PC-3 (cell line): ENCODE measurements at regions not wholly inside any gene's neighbourhood (a gene's known extent, or its start where the extent isn't known, plus 50 kb on each side); places are given as distances from the start of the nearest gene placed in this dataset.

Experiments
- ATAC-seq: fragments of 200-7000 bp; cut with Tn5 transposase; 2 replicates; pipeline ENCODE4 v1.9.1; 2020; ENCODE audit warnings: mild to moderate bottlenecking, moderate library complexity
- BruUV-seq: library from RNA; stranded (reverse); fragments of 400-500 nt; replicated peaks from 2 replicates; lab custom pipeline; 2021; lab: Mats Ljungman, UMichigan
- CTCF ChIA-PET: fragments of 300-600 bp; sonication (Branson Sonifier 250); formaldehyde crosslinking; loops from one replicate; lab custom pipeline; 2022; ENCODE audit warnings: antibody characterized with exemption; lab: Charles Lee
- POLR2A ChIA-PET: fragments of 300-600 bp; sonication (Branson Sonifier 250); formaldehyde crosslinking; loops from one replicate; lab custom pipeline; 2022; ENCODE audit warnings: antibody characterized with exemption; ENCODE audit not compliant: unreplicated experiment; lab: Charles Lee
- DNase-seq: peaks from one replicate; pipeline ENCODE4 v3.0.0-alpha.2; 2015
- H2AFZ ChIP-seq: fragments of 300-600 bp; sonication (generic); 2 replicates; pipeline ENCODE4 v1.6.0; 2016; ENCODE audit warnings: antibody characterized with exemption, low read length
- H3F3A ChIP-seq: fragments of 300-600 bp; sonication (generic); one replicate; pipeline ENCODE4 v1.6.0; 2017; ENCODE audit warnings: antibody characterized with exemption, low read length, control low read depth, mild to moderate bottlenecking; ENCODE audit not compliant: unreplicated experiment
- H3K27ac ChIP-seq: fragments of 300-600 bp; sonication (generic); 2 replicates; pipeline ENCODE4 v1.5.1; 2016; ENCODE audit warnings: mild to moderate bottlenecking, low read length
- H3K27me3 ChIP-seq: fragments of 300-600 bp; sonication (generic); 2 replicates; pipeline ENCODE4 v1.6.1; 2016; ENCODE audit warnings: low read length, mixed read lengths
- H3K36me3 ChIP-seq: fragments of 300-600 bp; sonication (generic); 2 replicates; pipeline ENCODE4 v1.6.1; 2016; ENCODE audit warnings: low read depth, mixed run types, low read length, mixed read lengths
- H3K4me1 ChIP-seq: fragments of 300-600 bp; sonication (generic); 2 replicates; pipeline ENCODE4 v1.5.1; 2016; ENCODE audit warnings: low read length; ENCODE audit not compliant: insufficient read depth
- H3K4me2 ChIP-seq: fragments of 300-600 bp; sonication (generic); 2 replicates; pipeline ENCODE4 v1.6.0; 2016; ENCODE audit warnings: low read length
- H3K4me3 ChIP-seq: fragments of 300-600 bp; sonication (generic); 2 replicates; pipeline ENCODE4 v1.5.1; 2016; ENCODE audit warnings: mild to moderate bottlenecking, low read length, mixed read lengths
- H3K79me2 ChIP-seq: fragments of 300-600 bp; sonication (generic); 2 replicates; pipeline ENCODE4 v1.6.1; 2017; ENCODE audit warnings: low read length, mixed read lengths
- H3K9ac ChIP-seq: fragments of 300-600 bp; sonication (generic); 2 replicates; pipeline ENCODE4 v1.6.0; 2016; ENCODE audit warnings: mild to moderate bottlenecking, low read length
- H3K9me2 ChIP-seq: fragments of 300-600 bp; sonication (generic); replicated peaks from 2 replicates; pipeline ENCODE4 v1.6.1; 2016; ENCODE audit warnings: mixed run types, low read length, mixed read lengths
- H3K9me3 ChIP-seq: fragments of 300-600 bp; sonication (generic); 2 replicates; pipeline ENCODE4 v1.6.1; 2016; ENCODE audit warnings: low read length, mixed read lengths
- H4K20me1 ChIP-seq: fragments of 300-600 bp; sonication (generic); 2 replicates; pipeline ENCODE4 v1.6.1; 2016; ENCODE audit warnings: low read length, mixed read lengths
- EZH2 ChIP-seq: fragments of 300-600 bp; sonication (generic); IDR thresholded peaks from one replicate; pipeline ENCODE4 v1.6.1; 2017; ENCODE audit warnings: antibody characterized with exemption, mild to moderate bottlenecking, low read length; ENCODE audit not compliant: unreplicated experiment
- EZH2phosphoT487 ChIP-seq: fragments of 300-600 bp; sonication (generic); IDR thresholded peaks from 2 replicates; pipeline ENCODE4 v1.6.1; 2018; ENCODE audit warnings: mild to moderate bottlenecking, antibody characterized with exemption, low read length, borderline replicate concordance
- intact Hi-C: fragments of 100-400 bp; cut with micrococcal nuclease; formaldehyde crosslinking; loops from 2 replicates; pipeline ENCODE4 v1.9.0; 2023
- TF ChIP-seq, protein P1 (sequence below): fragments of 300-600 bp; sonication (generic); conservative IDR thresholded peaks from 2 replicates; pipeline ENCODE4 v1.5.1; 2017; ENCODE audit warnings: antibody characterized with exemption, low read depth, mild to moderate bottlenecking, low read length

DNA sequence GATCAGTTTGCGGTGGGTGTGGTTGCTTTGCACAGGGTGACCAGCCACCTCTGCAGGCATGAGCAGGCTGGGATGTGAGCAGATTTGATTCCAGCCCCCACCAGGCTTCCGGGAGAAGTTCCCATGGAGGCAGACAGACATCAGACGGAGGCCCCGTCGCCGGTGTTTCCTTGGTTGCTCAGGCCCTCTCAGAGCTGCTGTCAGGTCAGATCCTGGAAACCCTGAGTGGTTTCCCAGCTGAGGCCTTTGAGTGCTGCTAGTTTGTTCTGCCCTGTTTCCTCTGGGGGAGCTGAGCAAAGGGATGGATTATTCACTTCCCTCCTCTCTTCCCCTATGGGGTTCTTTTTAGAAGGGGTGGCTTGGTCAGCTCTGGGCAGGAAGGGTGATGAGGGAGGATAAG is 62.2 kb downstream of the FAM241B start:
- DNase-seq (no peak), ATAC-seq (no peak)
- Histone ChIP-seq H3K4me2 (no peak overlapping the region), H3K9ac (no peak overlapping the region), H3K9me2 (no peaks in the 10 kb centered on the region), H3K79me2 (no peaks in the 10 kb centered on the region), H4K20me1 (no peaks in the 10 kb centered on the region), H3K4me3 (no peak overlapping the region), H3K27me3 (no peaks in the 10 kb centered on the region), H3K4me1 (peaks cover 7% of the 10 kb centered on the region), H3K36me3 (no peaks in the 10 kb centered on the region), H2AFZ (no peak overlapping the region), H3F3A (no peaks in the 10 kb centered on the region), H3K9me3 (no peaks in the 10 kb centered on the region), H3K27ac (no peak overlapping the region)
- ChIA-PET CTCF (no interaction called here), POLR2A (no interaction called here)
- intact Hi-C loops, result no loop called here
- no TSS peak for BruUV-seq
- TF ChIP-seq, protein P1, sequence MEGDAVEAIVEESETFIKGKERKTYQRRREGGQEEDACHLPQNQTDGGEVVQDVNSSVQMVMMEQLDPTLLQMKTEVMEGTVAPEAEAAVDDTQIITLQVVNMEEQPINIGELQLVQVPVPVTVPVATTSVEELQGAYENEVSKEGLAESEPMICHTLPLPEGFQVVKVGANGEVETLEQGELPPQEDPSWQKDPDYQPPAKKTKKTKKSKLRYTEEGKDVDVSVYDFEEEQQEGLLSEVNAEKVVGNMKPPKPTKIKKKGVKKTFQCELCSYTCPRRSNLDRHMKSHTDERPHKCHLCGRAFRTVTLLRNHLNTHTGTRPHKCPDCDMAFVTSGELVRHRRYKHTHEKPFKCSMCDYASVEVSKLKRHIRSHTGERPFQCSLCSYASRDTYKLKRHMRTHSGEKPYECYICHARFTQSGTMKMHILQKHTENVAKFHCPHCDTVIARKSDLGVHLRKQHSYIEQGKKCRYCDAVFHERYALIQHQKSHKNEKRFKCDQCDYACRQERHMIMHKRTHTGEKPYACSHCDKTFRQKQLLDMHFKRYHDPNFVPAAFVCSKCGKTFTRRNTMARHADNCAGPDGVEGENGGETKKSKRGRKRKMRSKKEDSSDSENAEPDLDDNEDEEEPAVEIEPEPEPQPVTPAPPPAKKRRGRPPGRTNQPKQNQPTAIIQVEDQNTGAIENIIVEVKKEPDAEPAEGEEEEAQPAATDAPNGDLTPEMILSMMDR, result no peak
- TF ChIP-seq EZH2, result no peak
- no peak for TF ChIP-seq EZH2phosphoT487

DNA sequence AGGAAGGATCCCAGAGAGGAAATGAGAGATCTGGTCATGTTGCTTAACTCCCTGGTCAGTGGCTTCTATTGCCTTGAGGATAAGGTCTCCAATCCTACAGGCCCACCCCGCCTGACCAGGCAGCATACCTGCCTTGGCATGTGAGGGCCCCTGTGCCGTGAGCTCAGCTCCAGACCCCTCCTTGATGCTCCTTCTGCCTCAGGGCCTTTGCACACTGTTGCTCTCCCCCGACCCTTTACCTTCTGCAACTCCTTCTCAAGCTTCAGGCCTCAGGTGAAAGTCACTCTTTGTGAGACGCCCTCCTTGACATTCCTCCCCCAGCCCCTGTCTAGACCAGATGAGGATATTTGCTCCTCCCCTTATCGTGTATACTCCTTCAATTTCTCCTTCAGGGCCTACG is 62.8 kb downstream of the FAM241B start:
- DNase-seq, result no peak
- no peak for TF ChIP-seq EZH2phosphoT487
- TF ChIP-seq EZH2, result no peak
- TF ChIP-seq, protein P1, result no peak

DNA sequence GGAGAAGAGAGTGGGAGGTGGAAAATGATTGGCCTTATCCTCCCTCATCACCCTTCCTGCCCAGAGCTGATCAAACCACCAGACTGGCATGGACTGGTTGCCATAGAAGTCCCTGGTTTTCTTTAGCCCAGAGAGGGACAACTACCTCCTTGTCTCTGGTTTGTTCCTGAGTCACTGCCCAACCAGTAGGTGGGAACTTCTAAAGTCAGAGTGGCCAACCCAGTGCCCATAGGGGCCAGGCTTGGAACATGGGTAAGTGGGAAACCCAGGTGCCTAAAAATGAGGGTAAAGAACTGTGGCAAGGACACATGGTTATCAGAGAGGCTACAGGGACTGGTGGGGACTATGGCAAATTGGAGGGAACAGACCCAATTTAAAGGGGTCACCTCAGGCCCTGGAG is 63.8 kb downstream of the FAM241B start:
- ChIA-PET CTCF (no interaction called here), POLR2A (no interaction called here)
- TF ChIP-seq, protein P1, result no peak
- TF ChIP-seq EZH2 (no peak), EZH2phosphoT487 (no peak)
- Histone ChIP-seq H3K4me1 (peaks cover 7% of the 10 kb centered on the region), H3K4me2 (no peak overlapping the region), H3K9ac (no peak overlapping the region), H3K9me3 (no peaks in the 10 kb centered on the region), H2AFZ (no peak overlapping the region), H3K79me2 (no peaks in the 10 kb centered on the region), H3K27ac (no peak overlapping the region), H3K9me2 (no peaks in the 10 kb centered on the region), H3K27me3 (peaks cover 3% of the 10 kb centered on the region; the same call in 1 of the 2 replicates), H3F3A (no peaks in the 10 kb centered on the region), H3K36me3 (no peaks in the 10 kb centered on the region), H4K20me1 (no peaks in the 10 kb centered on the region), H3K4me3 (no peak overlapping the region)
- DNase-seq (no peak), ATAC-seq (no peak)
- intact Hi-C loops, result no loop called here
- no TSS peak for BruUV-seq

More for the DNA sequence above, 62.8 kb downstream of the FAM241B start:
- BruUV-seq, result no TSS peak
- Histone ChIP-seq H2AFZ (no peak overlapping the region), H3K79me2 (no peaks in the 10 kb centered on the region), H3K4me2 (no peak overlapping the region), H3K27ac (no peak overlapping the region), H3K9ac (no peak overlapping the region), H3K9me2 (no peaks in the 10 kb centered on the region), H3K27me3 (peaks cover 2% of the 10 kb centered on the region; the same call in 1 of the 2 replicates), H3F3A (no peaks in the 10 kb centered on the region), H3K36me3 (no peaks in the 10 kb centered on the region), H4K20me1 (no peaks in the 10 kb centered on the region), H3K4me3 (no peak overlapping the region), H3K4me1 (peaks cover 7% of the 10 kb centered on the region), H3K9me3 (no peaks in the 10 kb centered on the region)
- no peak for ATAC-seq
- POLR2A ChIA-PET, result no interaction called here
- CTCF ChIA-PET, result no interaction called here
- intact Hi-C loops, result no loop called here
